ENCODE measurements at regions not wholly inside any gene's neighbourhood (a gene's known extent, or its start where the extent isn't known, plus 50 kb on each side); places are given as distances from the start of the nearest gene placed in this dataset.
"Not testable (repeated sequence)": the region's sequence is repeated elsewhere in the genome, so short reads cannot be mapped to it uniquely, and the experiment has no call there.

DNA sequence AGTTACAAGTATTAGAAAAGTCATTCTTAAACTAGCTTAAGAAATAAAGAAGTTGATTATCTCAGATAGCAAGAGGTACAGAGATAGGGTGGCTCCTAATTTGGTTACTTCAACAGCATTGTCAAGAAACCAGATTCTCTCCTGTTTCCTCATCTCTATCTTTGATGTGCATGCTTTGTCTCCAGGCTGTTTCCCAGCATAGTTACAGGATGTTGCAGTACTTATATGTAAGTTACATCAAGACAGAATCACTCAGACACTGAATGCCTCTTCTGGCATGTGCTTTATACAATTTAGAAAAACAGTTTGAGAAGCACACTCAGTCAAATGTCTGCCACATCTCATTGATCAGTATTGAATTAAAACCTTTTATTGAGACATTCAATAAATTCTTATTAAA is 189.5 kb upstream of the UBE2E3 start:
- ATAC-seq (replicated peaks) (no peak), DNase-seq (no peak)
- no peak overlapping the region for H3K27ac Mint-ChIP-seq
- no peaks in the 10 kb centered on the region for H3K4me1 Mint-ChIP-seq
- no peak overlapping the region for H3K4me3 Mint-ChIP-seq
- no peaks in the 10 kb centered on the region for H3K36me3 Mint-ChIP-seq
- H3K27me3 Mint-ChIP-seq: no peaks in the 10 kb centered on the region
- no peaks in the 10 kb centered on the region for H3K9me3 Mint-ChIP-seq

DNA sequence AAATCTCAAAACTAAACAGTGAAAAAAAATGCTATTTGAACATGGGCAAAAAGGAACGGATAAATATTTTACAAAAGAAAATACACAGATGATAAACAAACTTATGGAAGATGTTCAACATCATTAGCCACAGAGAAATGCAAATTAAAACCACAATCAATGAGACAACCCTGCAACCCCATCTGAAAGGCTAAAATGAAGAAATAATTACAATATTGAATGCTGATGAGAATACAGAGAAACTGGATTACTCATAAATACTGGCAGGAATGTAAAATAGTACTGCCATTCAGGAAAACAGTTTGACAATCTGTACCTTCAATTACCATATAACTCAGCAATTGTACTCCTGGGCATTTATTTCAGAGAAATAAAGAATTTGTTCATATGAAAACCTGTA is 193.1 kb upstream of the UBE2E3 start:
- Mint-ChIP-seq H3K4me1 (no peaks in the 10 kb centered on the region), H3K27me3 (no peaks in the 10 kb centered on the region), H3K9me3 (peaks cover 0 to 2% of the 10 kb centered on the region in 2 donors), H3K4me3 (no peak overlapping the region), H3K36me3 (no peaks in the 10 kb centered on the region), H3K27ac (no peak overlapping the region)
- ATAC-seq (replicated peaks) (no peak), DNase-seq (no peak)

DNA sequence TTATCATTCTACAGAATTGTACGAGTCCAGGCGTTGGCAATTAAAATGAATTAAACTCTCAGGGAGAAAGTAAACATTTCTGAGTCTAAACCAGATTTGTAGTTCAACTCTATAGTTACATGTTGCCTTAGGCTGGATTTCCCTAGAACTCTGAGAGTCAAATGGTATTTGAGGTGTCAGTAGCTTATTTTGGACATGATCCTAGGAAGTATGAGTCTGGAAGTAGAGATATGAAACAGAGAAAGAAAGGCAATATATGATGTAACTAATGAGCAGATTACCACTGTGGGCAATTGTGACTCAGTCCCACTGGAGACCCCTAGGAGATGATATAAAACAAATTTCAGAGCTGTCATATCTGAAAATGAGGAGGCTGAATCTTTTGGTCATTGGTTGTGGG is 199.1 kb upstream of the UBE2E3 start:
- Mint-ChIP-seq H3K9me3 (peaks cover 0 to 3% of the 10 kb centered on the region in 2 donors), H3K36me3 (no peaks in the 10 kb centered on the region), H3K27ac (no peak overlapping the region)

DNA sequence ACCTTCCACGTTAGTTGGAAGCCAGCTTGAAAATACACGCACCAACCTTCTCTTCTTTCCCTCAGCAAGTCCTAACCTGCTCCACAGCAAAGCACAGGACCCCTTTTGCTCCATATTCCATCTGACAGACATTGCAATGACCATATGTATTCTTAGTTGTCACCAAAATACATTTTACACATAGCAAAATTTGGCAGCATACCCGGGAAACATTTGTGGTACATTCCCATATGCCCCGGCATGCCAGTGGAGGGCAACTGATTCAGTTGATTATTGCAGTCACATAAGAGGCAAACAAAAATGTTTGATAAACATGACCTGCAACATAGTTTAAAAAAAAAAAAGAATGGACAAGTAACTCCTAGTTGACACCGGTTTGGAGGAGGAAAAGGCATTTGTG is 202.1 kb upstream of the UBE2E3 start:
- no peaks in the 10 kb centered on the region for H3K27me3 Mint-ChIP-seq
- peaks cover 0 to 3% of the 10 kb centered on the region in 2 donors for H3K9me3 Mint-ChIP-seq
- DNase-seq: no peak
- no peak overlapping the region for H3K4me3 Mint-ChIP-seq
- H3K36me3 Mint-ChIP-seq: no peaks in the 10 kb centered on the region
- ATAC-seq (replicated peaks): no peak
- H3K27ac Mint-ChIP-seq: no peak overlapping the region
- H3K4me1 Mint-ChIP-seq: no peaks in the 10 kb centered on the region

More for the DNA sequence above, 199.1 kb upstream of the UBE2E3 start:
- Mint-ChIP-seq H3K27me3 (no peaks in the 10 kb centered on the region), H3K4me1 (no peaks in the 10 kb centered on the region), H3K4me3 (no peak overlapping the region)
- DNase-seq (no peak), ATAC-seq (replicated peaks) (no peak)

DNA sequence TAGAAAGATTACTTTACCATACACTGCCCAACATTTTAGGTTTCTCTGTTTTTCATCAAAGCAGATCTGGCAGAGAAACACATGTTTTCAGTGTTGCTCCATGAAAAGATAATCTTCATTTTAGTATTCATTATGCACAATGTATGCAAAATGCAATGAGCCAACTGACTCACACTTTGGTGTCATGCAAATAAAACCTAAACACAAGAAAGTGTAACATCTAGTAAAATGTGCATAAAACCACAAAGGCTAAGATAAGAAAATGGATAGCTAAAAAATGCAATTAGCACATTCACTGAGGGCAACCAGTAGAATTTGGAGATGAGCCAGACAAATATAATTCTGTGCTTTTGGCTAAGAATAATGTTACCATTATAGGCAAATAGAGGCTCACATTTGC is 203.5 kb upstream of the UBE2E3 start:
- no peaks in the 10 kb centered on the region for H3K4me1 Mint-ChIP-seq
- peaks cover 0 to 1% of the 10 kb centered on the region in 2 donors for H3K9me3 Mint-ChIP-seq
- no peak for DNase-seq

DNA sequence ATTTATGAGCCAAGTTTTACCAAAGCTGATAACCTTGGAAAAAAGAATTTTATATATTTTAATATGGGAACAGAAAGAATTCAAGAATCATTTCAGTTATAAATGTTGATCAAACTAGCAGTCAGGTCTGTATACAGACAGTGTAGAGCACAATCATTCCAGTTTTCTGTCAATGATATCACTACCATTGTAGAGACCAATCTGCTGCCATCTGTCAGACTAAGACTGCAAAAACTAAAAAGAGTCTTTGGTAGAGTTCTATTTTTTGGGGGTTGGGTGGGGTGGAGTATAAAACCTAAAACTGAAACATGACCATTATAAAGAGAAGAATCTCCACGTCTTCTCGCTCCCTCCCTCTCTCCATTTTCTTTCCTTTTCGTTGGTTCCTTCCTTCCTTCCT is 204.7 kb upstream of the UBE2E3 start:
- no peak for DNase-seq
- no peaks in the 10 kb centered on the region for H3K27me3 Mint-ChIP-seq
- ATAC-seq (replicated peaks): no peak
- no peaks in the 10 kb centered on the region for H3K9me3 Mint-ChIP-seq
- H3K27ac Mint-ChIP-seq: no peak overlapping the region
- no peaks in the 10 kb centered on the region for H3K4me1 Mint-ChIP-seq
- H3K4me3 Mint-ChIP-seq: no peak overlapping the region
- no peaks in the 10 kb centered on the region for H3K36me3 Mint-ChIP-seq

More for the DNA sequence above, 203.5 kb upstream of the UBE2E3 start:
- Mint-ChIP-seq H3K36me3 (no peaks in the 10 kb centered on the region), H3K4me3 (no peak overlapping the region), H3K27me3 (no peaks in the 10 kb centered on the region), H3K27ac (no peak overlapping the region)
- no peak for ATAC-seq (replicated peaks)

DNA sequence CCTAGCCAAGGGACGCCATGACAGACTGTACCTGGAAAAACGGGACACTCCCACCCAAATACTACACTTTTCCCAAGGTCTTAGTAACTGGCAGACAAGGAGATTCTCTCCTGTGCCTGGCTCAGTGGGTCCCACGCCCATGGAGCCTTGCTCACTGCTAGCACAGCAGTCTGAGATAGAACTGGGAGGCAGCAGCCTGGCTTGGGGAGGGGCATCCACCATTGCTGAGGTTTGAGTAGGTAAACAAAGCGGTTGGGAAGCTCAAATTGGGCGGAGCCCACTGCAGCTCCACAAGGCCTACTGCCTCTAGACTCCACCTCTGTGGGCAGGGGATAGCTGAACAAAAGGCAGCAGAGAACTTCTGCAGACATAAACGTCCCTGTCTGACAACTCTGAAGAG is 215.1 kb upstream of the UBE2E3 start:
- not testable (repeated sequence) for H3K4me1 Mint-ChIP-seq; DNase-seq; H3K4me3 Mint-ChIP-seq; H3K36me3 Mint-ChIP-seq; H3K9me3 Mint-ChIP-seq; H3K27me3 Mint-ChIP-seq; ATAC-seq (replicated peaks); H3K27ac Mint-ChIP-seq

DNA sequence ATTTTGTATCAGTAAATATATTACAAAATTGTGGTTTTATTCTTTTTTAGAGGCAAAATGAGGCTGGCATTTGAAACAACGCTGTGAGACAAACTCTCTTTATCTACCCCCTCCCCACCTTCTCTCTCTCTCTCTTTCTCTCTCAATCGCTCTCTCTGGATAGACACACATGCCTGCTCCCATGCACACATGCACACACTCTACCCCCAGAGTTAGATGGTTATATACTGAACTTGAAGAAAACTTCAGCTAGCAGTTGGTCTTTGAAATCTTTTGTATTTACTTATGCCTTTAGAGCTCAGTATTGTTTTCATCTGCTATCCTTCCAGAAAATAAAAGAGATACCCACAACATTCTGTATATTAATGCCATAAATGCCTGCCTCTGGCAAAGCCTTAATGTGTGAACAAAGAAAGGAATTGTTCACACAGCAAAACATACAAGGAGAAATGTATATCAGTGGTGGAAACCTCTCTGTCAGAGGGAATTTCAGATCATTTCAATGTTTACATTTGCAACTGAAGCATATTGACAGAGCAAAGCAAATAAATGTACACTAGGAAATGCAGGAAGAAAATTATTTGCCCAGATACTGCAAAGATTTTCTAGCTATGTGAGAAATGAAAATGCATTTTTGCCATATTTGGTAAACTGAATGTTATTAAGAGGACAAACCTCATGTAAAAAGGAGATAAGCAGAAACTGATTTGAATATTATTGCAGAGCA is 217.0 kb upstream of the UBE2E3 start:
- Mint-ChIP-seq H3K27me3 (no peaks in the 10 kb centered on the region), H3K36me3 (no peaks in the 10 kb centered on the region), H3K27ac (no peak overlapping the region), H3K4me1 (no peaks in the 10 kb centered on the region), H3K4me3 (no peak overlapping the region), H3K9me3 (no peaks in the 10 kb centered on the region)
- ATAC-seq (replicated peaks): no peak
- DNase-seq: no peak

DNA sequence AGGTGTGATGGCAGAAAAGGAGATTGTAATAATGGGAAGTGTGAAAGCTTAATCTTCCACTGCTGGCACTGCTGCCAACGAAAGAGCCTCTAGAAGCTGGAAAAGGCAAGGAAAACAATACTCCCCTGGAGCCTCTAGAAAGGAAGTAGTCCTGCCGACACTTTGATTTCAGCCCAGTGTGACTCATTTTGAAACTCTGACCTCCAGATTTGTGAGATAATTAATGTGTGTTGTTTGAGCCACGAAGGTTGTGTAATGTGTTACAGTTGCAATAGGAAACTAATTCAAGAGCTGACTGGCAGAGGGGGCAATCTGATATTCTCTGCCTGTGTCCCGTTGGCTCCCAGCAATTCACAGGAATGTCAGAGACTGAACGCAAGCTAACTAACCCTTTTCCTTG is 219.2 kb upstream of the UBE2E3 start:
- DNase-seq (no peak), ATAC-seq (replicated peaks) (no peak)
- H3K4me1 Mint-ChIP-seq: no peaks in the 10 kb centered on the region
- H3K36me3 Mint-ChIP-seq: no peaks in the 10 kb centered on the region
- H3K27me3 Mint-ChIP-seq: no peaks in the 10 kb centered on the region
- H3K27ac Mint-ChIP-seq: no peak overlapping the region
- no peak overlapping the region for H3K4me3 Mint-ChIP-seq
- H3K9me3 Mint-ChIP-seq: no peaks in the 10 kb centered on the region

DNA sequence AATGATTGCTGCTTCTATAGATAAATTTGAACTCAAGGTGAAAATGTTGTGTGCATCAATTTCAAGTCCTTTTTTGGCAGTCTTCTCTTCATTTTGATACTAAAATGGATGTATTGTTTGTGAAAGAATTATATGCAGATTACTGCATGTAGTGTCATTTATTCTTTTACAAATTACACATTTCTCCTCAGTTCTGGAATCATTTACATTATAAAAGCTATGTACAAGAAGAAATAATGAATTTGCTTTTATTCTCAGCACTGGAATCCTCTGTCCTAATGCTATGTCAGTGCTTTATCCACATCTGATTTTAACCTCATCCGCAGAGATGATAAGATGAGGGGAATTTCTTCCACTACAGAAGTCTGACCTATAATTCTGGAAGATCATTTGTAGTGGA is 220.8 kb upstream of the UBE2E3 start:
- Mint-ChIP-seq H3K4me3 (no peak overlapping the region), H3K36me3 (no peaks in the 10 kb centered on the region), H3K4me1 (no peaks in the 10 kb centered on the region), H3K9me3 (no peaks in the 10 kb centered on the region), H3K27me3 (no peaks in the 10 kb centered on the region), H3K27ac (no peak overlapping the region)
- DNase-seq (no peak), ATAC-seq (replicated peaks) (no peak)

DNA sequence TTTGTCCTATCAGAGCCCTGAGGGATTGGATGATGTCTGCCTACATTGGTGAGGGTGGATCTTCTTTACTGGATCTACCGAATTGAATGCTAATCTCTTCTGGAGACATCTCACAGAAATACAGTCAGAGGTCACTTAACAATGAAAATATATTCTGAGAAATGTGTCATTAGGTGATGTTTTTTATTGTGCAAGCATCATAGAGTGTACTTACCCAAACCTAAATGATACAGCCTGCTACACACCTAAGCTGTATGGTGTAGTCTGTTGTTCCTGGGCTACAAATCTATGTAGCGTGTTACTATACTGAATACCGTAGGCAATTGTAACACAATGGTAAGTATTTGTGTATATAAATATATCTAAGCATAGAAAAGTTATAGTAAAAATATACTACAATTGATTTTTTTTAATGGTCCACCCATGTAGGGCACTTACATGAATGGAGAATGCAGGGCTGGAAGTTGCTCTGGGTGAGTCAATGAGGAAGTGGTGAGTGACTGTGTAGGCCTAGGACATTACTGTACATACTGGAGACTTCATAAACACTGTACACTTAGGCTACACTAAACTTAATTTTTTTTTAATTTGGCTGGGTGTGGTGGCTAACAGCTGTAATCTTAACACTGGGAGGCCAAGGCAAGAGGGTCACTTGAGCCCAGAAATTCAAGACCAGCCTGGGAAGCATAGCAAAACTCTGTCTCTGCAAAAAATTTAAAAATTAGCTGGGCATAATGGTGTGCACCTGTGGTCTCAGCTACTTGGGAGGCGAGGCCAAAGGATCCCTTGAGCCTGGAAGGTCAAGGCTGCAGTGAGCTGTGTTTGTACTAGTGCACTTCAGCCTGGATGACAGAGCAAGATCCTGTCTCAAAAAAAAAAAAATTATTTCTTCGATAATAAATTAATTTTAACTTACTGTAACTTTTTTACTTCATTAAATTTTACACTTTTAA is 226.3 kb upstream of the UBE2E3 start:
- Mint-ChIP-seq H3K9me3 (no peaks in the 10 kb centered on the region), H3K27me3 (no peaks in the 10 kb centered on the region), H3K36me3 (no peaks in the 10 kb centered on the region), H3K4me3 (no peak overlapping the region), H3K4me1 (no peaks in the 10 kb centered on the region), H3K27ac (no peak overlapping the region)
- ATAC-seq (replicated peaks): no peak
- DNase-seq: no peak

DNA sequence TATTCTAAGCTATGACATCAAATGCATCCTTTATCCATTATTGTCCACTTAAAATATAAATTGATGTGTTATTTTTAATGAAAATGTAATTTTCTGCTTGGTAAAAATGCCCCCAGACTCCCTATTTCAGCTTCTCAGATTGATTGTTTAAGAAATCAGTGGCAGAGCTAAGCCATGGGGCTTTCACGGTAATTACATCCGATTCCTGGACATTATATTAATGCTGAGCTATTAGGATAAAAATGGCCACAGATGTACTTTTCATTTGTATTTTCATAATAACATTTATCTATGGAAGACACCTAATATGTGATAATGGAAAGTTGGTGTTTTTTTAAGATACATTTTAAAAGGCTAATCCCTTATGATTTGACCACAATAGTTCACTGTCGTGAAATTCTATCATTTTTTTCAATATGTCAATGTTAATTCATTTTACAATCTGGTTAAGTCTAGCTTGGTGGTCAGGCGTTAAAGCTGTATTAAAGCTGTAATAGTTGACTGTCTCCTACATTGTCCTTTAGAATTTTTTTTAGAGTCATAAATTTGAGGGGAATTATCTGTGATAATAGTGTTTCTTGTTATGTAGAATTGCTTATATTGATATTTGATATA is 229.0 kb upstream of the UBE2E3 start:
- H3K27me3 Mint-ChIP-seq: no peaks in the 10 kb centered on the region
- no peaks in the 10 kb centered on the region for H3K4me1 Mint-ChIP-seq
- DNase-seq (no peak), ATAC-seq (replicated peaks) (no peak)
- H3K9me3 Mint-ChIP-seq: no peaks in the 10 kb centered on the region
- no peak overlapping the region for H3K27ac Mint-ChIP-seq
- H3K4me3 Mint-ChIP-seq: no peak overlapping the region
- H3K36me3 Mint-ChIP-seq: no peaks in the 10 kb centered on the region

DNA sequence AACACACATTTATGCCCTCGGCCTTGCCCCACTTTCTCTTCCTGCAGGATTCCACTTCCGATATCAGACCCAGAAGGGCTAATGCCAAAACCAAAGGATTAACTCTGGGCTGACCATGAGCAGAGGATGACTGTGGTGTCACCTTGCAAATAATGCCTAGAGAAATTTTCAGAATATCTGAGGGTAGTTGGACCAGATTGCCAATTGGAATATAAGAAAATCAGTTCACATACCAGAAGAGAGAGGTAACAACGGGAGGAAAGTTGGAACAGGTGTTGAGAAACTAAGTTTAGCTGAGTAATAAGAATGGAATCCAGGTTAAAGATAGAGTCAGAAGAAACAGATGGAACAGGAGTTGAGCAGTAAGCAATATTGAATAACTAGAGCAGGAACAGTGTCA is 232.7 kb upstream of the UBE2E3 start:
- no peaks in the 10 kb centered on the region for H3K4me1 Mint-ChIP-seq
- no peak overlapping the region for H3K4me3 Mint-ChIP-seq
- H3K9me3 Mint-ChIP-seq: peaks cover 0 to 1% of the 10 kb centered on the region in 2 donors
- H3K27me3 Mint-ChIP-seq: no peaks in the 10 kb centered on the region
- H3K27ac Mint-ChIP-seq: no peak overlapping the region
- DNase-seq (no peak), ATAC-seq (replicated peaks) (no peak)
- no peaks in the 10 kb centered on the region for H3K36me3 Mint-ChIP-seq

DNA sequence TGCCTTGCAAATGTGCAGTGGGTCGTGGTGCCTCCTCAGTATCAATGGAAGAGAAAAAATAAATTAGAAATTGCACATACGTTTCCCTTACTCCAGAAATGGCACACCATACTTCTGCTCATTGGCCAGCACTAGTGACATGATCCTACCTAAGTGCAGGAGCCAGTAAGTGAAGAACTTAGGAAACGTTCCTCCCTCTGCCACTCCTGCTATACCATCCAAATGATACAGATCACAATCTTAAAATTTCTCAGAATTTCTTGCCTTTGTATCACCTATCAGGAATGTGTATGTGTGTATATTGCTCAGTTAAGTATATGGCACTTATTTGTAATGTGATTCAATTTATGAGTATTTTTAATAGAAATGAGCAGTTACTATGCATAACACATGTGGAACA is 237.0 kb upstream of the UBE2E3 start:
- Mint-ChIP-seq H3K27me3 (peaks cover 0 to 4% of the 10 kb centered on the region in 2 donors), H3K27ac (no peak overlapping the region), H3K4me1 (no peaks in the 10 kb centered on the region), H3K36me3 (no peaks in the 10 kb centered on the region), H3K9me3 (peaks cover 0 to 1% of the 10 kb centered on the region in 2 donors), H3K4me3 (no peak overlapping the region)
- ATAC-seq (replicated peaks) (no peak), DNase-seq (no peak)

DNA sequence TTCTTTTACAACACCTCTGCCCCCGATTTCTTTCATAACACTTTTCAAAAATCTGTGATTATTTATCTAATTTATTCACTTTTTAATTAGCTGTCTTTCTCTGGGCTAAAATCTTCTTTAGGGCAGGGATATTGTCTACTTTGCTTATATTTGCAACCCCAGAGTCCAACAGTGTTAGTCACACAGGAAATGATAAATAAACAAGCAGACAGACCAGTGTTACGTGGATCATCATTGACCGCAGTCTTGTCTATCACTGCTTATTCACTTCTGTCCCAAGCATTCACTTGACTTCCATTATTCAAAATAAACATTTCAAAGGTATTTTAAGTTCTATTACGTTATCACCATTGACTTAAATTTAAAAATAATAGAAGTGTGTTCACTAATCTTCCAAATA is 237.6 kb upstream of the UBE2E3 start:
- Mint-ChIP-seq H3K27ac (no peak overlapping the region), H3K4me1 (no peaks in the 10 kb centered on the region), H3K4me3 (no peak overlapping the region), H3K27me3 (peaks cover 0 to 4% of the 10 kb centered on the region in 2 donors), H3K9me3 (peaks cover 0 to 1% of the 10 kb centered on the region in 2 donors), H3K36me3 (no peaks in the 10 kb centered on the region)
- DNase-seq (no peak), ATAC-seq (replicated peaks) (no peak)

Data from stimulated activated naive B cell treated with anti-CD40 and anti-IgM and Interleukin-4, amounts not matched to agents 10 μg/mL and 1 μg/mL and 100 μg/mL, for 72 hours (primary cell).